GM12878 (cell line): ENCODE measurements at regions not wholly inside any gene's neighbourhood (a gene's known extent, or its start where the extent isn't known, plus 50 kb on each side); places are given as distances from the start of the nearest gene placed in this dataset.

ENCODE experiments used
- BCL11A ChIP-seq: IDR thresholded peaks from 2 replicates; pipeline ENCODE4 v1.6.1; 2011; ENCODE audit warnings: low read depth, low read length
- BHLHE40 ChIP-seq, 2 experiments: fragments of 450-650 bp in 1 of 2; IDR thresholded peaks; 2 replicates each; pipeline ENCODE4 v1.6.1; 2011 to 2017; ENCODE audit warnings: low read depth in 2 of 2, borderline replicate concordance in 1 of 2, improper control_type of control experiment in 1 of 2, low read length in 1 of 2, mild to moderate bottlenecking in 1 of 2
- CEBPB ChIP-seq, 2 experiments: fragments of 150-350 bp in 1 of 2; IDR thresholded peaks; 2 replicates each; pipeline ENCODE4 v1.6.1; 2012 to 2014; ENCODE audit warnings: low read depth in 2 of 2, low read length in 2 of 2, borderline replicate concordance in 1 of 2, inconsistent platforms in 1 of 2
- CHD2 ChIP-seq: IDR thresholded peaks from 2 replicates; pipeline ENCODE4 v1.6.1; 2011; ENCODE audit warnings: low read depth, low read length, improper control_type of control experiment, borderline replicate concordance
- CTCF ChIP-seq, 3 experiments: IDR thresholded peaks in 2 of 3; conservative IDR thresholded peaks in 1 of 3; 2 replicates each; pipeline ENCODE4 v1.5.1; 2011; ENCODE audit warnings: low read depth in 3 of 3, low read length in 3 of 3, mild to moderate bottlenecking in 3 of 3, control low read depth in 2 of 3, moderate library complexity in 2 of 3, inconsistent platforms in 1 of 3, mixed read lengths in 1 of 3; ENCODE audit not compliant: control insufficient read depth in 2 of 3, insufficient read depth in 1 of 3; ENCODE audit errors: extremely low read depth in 1 of 3
- MYC ChIP-seq: IDR thresholded peaks from 2 replicates; pipeline ENCODE4 v1.6.1; 2011; ENCODE audit warnings: mild to moderate bottlenecking, low read length, moderate library complexity, inconsistent platforms; ENCODE audit not compliant: insufficient read depth, insufficient replicate concordance, insufficient read length, severe bottlenecking
- POLR2A ChIP-seq: IDR thresholded peaks from 2 replicates; pipeline ENCODE4 v1.6.1; 2011; ENCODE audit warnings: low read depth, mild to moderate bottlenecking, low read length
- POLR2AphosphoS5 ChIP-seq: IDR thresholded peaks from 2 replicates; pipeline ENCODE4 v1.6.1; 2011; ENCODE audit warnings: mild to moderate bottlenecking, low read length, inconsistent platforms
- SREBF2 ChIP-seq: IDR thresholded peaks from 2 replicates; pipeline ENCODE4 v1.6.1; 2012; ENCODE audit warnings: mild to moderate bottlenecking, low read length
- WRNIP1 ChIP-seq: IDR thresholded peaks from 2 replicates; pipeline ENCODE4 v1.6.1; 2011; ENCODE audit warnings: low read depth, low read length, improper control_type of control experiment, borderline replicate concordance
- ZNF384 ChIP-seq: IDR thresholded peaks from 2 replicates; pipeline ENCODE4 v1.6.1; 2012; ENCODE audit warnings: low read depth, mild to moderate bottlenecking, low read length, improper control_type of control experiment, borderline replicate concordance
- ZZZ3 ChIP-seq: IDR thresholded peaks from 2 replicates; pipeline ENCODE4 v1.6.1; 2011; ENCODE audit warnings: low read depth; ENCODE audit not compliant: control insufficient read depth, insufficient read length

- TF ChIP-seq CTCF (IDR thresholded peaks at IDR 0.05 in 2 of 3, conservative IDR thresholded peaks at IDR 0.05 in 1 of 3; ENCODE audit: control insufficient read depth in 2 of 3, extremely low read depth in 1 of 3, insufficient read depth in 1 of 3, low read depth in 3 of 3, low read length in 3 of 3), result no peak
- no peak for TF ChIP-seq POLR2A
- no peak for TF ChIP-seq BHLHE40 (IDR thresholded peaks at IDR 0.05; ENCODE audit: borderline replicate concordance in 1 of 2, low read depth in 2 of 2, low read length in 1 of 2)
- no peak for TF ChIP-seq MYC
- no peak for TF ChIP-seq CHD2
- TF ChIP-seq BCL11A, result no peak
- TF ChIP-seq POLR2AphosphoS5, result no peak
- TF ChIP-seq CEBPB (IDR thresholded peaks at IDR 0.05; ENCODE audit: borderline replicate concordance in 1 of 2, low read depth in 2 of 2, low read length in 2 of 2), result no peak
- TF ChIP-seq WRNIP1, result no peak
- TF ChIP-seq SREBF2, result no peak
- no peak for TF ChIP-seq ZNF384
- TF ChIP-seq ZZZ3, result no peak
Observed at GRCh38 chr12:46458500-46459102, 86.0 kb upstream of the SLC38A2 start.
